PC-9 (cell line): ENCODE measurements at regions not wholly inside any gene's neighbourhood (a gene's known extent, or its start where the extent isn't known, plus 50 kb on each side); places are given as distances from the start of the nearest gene placed in this dataset.

ENCODE experiments used
- EZH2 ChIP-seq: fragments of 200-600 bp; sonication (generic); IDR thresholded peaks from 2 replicates; pipeline ENCODE4 v1.8.0; 2017; ENCODE audit warnings: antibody characterized with exemption, low read depth
- TF ChIP-seq, protein P1 (sequence below): fragments of 200-600 bp; sonication (generic); conservative IDR thresholded peaks from 2 replicates; pipeline ENCODE4 v1.6.1; 2017; ENCODE audit warnings: mixed run types, antibody characterized with exemption, mild to moderate bottlenecking, moderate library complexity

DNA sequence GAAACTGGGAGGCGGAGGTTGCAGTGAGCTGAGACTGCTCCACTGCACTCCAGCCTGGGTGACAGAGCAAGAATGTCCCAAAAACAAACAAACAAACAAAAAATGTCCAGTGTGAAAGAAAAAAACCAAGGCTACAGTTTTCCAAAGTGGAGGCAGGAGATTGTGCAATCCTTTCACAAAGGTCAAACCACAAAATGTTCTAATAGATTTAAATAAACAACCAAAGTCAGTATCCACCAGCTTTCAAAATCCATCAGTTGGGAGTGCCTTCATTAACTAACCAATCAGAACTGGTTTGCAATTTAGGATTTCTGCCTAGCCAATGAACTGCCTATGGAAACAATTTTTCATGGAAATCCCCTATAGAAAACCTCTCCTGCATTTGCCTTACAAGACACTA is 52.3 kb upstream of the TRIM9 start:
- TF ChIP-seq, protein P1, sequence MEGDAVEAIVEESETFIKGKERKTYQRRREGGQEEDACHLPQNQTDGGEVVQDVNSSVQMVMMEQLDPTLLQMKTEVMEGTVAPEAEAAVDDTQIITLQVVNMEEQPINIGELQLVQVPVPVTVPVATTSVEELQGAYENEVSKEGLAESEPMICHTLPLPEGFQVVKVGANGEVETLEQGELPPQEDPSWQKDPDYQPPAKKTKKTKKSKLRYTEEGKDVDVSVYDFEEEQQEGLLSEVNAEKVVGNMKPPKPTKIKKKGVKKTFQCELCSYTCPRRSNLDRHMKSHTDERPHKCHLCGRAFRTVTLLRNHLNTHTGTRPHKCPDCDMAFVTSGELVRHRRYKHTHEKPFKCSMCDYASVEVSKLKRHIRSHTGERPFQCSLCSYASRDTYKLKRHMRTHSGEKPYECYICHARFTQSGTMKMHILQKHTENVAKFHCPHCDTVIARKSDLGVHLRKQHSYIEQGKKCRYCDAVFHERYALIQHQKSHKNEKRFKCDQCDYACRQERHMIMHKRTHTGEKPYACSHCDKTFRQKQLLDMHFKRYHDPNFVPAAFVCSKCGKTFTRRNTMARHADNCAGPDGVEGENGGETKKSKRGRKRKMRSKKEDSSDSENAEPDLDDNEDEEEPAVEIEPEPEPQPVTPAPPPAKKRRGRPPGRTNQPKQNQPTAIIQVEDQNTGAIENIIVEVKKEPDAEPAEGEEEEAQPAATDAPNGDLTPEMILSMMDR, result no peak
- TF ChIP-seq EZH2, result no peak
